ENCODE measurements at regions not wholly inside any gene's neighbourhood (a gene's known extent, or its start where the extent isn't known, plus 50 kb on each side); places are given as distances from the start of the nearest gene placed in this dataset.

DNA sequence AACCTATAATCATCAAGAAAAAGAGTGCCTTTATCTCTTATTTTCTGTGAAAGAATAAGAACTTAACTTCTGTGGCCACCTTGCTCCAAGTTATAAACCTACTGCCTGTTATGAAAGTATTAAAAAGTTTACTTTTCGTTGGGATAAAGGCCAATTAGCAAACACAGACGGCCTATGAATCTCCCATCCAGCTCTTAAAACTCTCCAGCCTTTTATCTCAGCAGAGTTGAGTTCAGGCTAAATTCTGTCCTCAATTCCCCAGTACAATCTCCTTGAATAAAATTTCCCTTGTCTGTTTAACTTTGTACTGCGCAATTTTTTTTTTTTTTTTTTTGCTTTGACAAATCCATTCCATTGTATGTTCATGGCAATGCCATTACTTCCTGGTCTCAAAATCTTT, 1058.4 kb downstream of the SLITRK5 start:
- no peak overlapping the region for H4K91ac ChIP-seq (ENCODE audit: low read depth, low read length)
- H4K12ac ChIP-seq (ENCODE audit: low read depth, low read length), result no peak overlapping the region
- no peak overlapping the region for H2BK5ac ChIP-seq (ENCODE audit: low read depth, low read length, poor library complexity)
- no peak overlapping the region for H3K4ac ChIP-seq (ENCODE audit: low read depth, low read length)
- H3K9me3 ChIP-seq (ENCODE audit: insufficient read depth, low read depth, low read length), result peaks cover 4% of the 10 kb centered on the region
- H2AFZ ChIP-seq (ENCODE audit: insufficient read depth, low read length, poor library complexity), result no peak overlapping the region
- WGBS (ENCODE audit: extremely low coverage, insufficient coverage, insufficient read length), result no CpG with 5 or more reads among the region's 3 CpGs
- H3K27me3 ChIP-seq (ENCODE audit: insufficient read depth, low read length), result no peaks in the 10 kb centered on the region
- H3K9ac ChIP-seq (ENCODE audit: low read length), result no peak overlapping the region
- no peaks in the 10 kb centered on the region for H3K79me2 ChIP-seq (ENCODE audit: control insufficient read depth, insufficient read depth, low read length, poor library complexity)
- H2AK5ac ChIP-seq (ENCODE audit: low read length), result no peak overlapping the region
- H3K36me3 ChIP-seq (ENCODE audit: control insufficient read depth in 1 of 2, insufficient read depth in 2 of 2, low read length in 2 of 2), result no peaks in the 10 kb centered on the region
- H3K18ac ChIP-seq (ENCODE audit: low read length), result no peak overlapping the region
- H3K27ac ChIP-seq (ENCODE audit: low read depth, low read length), result no peak overlapping the region
- no peaks in the 10 kb centered on the region for H3K79me1 ChIP-seq (ENCODE audit: low read length)
- no peak overlapping the region for H3K14ac ChIP-seq (ENCODE audit: low read length)
- no peak overlapping the region for H2BK120ac ChIP-seq (ENCODE audit: insufficient read depth, low read length, poor library complexity)
- H3K23ac ChIP-seq (ENCODE audit: low read length), result no peak overlapping the region
- H4K8ac ChIP-seq (ENCODE audit: low read depth, low read length), result no peak overlapping the region
- H3K4me3 ChIP-seq (ENCODE audit: low read depth, low read length), result no peak overlapping the region
- no peak overlapping the region for H3K4me2 ChIP-seq (ENCODE audit: low read length)
- no peak overlapping the region for H2BK12ac ChIP-seq (ENCODE audit: low read length)
- DNase-seq, result no peak
- H3K4me1 ChIP-seq (ENCODE audit: control insufficient read depth in 1 of 2, insufficient read depth in 2 of 2, low read length in 2 of 2), result no peaks in the 10 kb centered on the region

DNA sequence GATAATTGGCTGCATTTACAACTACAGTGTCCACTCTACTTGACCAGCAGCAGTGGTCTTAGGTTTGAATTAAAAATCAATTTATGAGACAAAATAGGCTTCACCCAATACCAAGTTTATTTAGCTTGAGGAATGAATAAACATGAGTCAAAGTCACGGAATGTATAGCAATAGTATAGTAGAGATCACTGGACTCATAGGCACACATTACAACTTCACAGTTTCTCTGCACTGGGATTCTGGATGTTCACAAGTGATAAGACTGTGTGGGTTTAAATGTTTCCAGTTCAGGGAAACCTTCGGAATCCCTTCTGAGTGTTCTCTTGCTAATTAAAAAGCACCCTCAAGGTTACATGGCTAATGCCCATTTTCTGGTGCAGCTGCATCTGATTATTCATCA, 1064.9 kb downstream of the SLITRK5 start:
- H2AFZ ChIP-seq (ENCODE audit: insufficient read depth, low read length, poor library complexity), result no peak overlapping the region
- no CpG with 5 or more reads among the region's 2 CpGs for WGBS (ENCODE audit: extremely low coverage, insufficient coverage, insufficient read length)

DNA sequence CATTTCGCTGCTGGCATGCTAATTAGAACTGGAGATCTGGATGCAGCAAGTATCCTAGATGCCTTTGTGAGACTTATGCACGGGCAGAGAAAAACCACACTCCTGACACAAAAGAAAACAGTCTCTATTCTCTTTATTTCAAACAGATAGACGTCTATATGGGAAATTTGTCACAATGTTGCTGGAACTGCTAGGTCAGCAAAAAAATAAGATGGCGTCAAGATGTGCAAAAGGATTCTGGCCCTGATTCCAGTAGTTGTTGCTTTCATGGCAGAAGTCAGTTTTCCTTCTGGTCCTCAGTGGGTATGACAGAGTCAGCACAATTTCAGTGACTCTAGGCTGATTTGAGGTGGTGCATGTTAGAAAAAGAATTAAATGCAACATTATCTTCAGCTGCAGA, 1068.0 kb downstream of the SLITRK5 start:
- Histone ChIP-seq H3K4ac (ENCODE audit: low read depth, low read length) (no peak overlapping the region), H3K4me1 (ENCODE audit: control insufficient read depth in 1 of 2, insufficient read depth in 2 of 2, low read length in 2 of 2) (no peaks in the 10 kb centered on the region), H3K14ac (ENCODE audit: low read length) (no peak overlapping the region), H3K79me1 (ENCODE audit: low read length) (no peaks in the 10 kb centered on the region), H4K91ac (ENCODE audit: low read depth, low read length) (no peak overlapping the region), H3K9me3 (ENCODE audit: insufficient read depth, low read depth, low read length) (no peaks in the 10 kb centered on the region), H2BK5ac (ENCODE audit: low read depth, low read length, poor library complexity) (no peak overlapping the region), H2AFZ (ENCODE audit: insufficient read depth, low read length, poor library complexity) (no peak overlapping the region), H2BK120ac (ENCODE audit: insufficient read depth, low read length, poor library complexity) (no peak overlapping the region), H2AK5ac (ENCODE audit: low read length) (no peak overlapping the region), H3K79me2 (ENCODE audit: control insufficient read depth, insufficient read depth, low read length, poor library complexity) (no peaks in the 10 kb centered on the region), H3K18ac (ENCODE audit: low read length) (no peak overlapping the region), H3K27me3 (ENCODE audit: insufficient read depth, low read length) (no peaks in the 10 kb centered on the region), H2BK12ac (ENCODE audit: low read length) (no peak overlapping the region), H3K27ac (ENCODE audit: low read depth, low read length) (no peak overlapping the region), H3K23ac (ENCODE audit: low read length) (no peak overlapping the region), H3K9ac (ENCODE audit: low read length) (no peak overlapping the region), H4K8ac (ENCODE audit: low read depth, low read length) (no peak overlapping the region), H4K12ac (ENCODE audit: low read depth, low read length) (no peak overlapping the region), H3K4me3 (ENCODE audit: low read depth, low read length) (no peak overlapping the region), H3K4me2 (ENCODE audit: low read length) (no peak overlapping the region), H3K36me3 (ENCODE audit: control insufficient read depth in 1 of 2, insufficient read depth in 2 of 2, low read length in 2 of 2) (no peaks in the 10 kb centered on the region)
- WGBS (ENCODE audit: extremely low coverage, insufficient coverage, insufficient read length), result no CpG with 5 or more reads among the region's 4 CpGs
- DNase-seq, result no peak

More for the DNA sequence above, 1064.9 kb downstream of the SLITRK5 start:
- Histone ChIP-seq H3K9ac (ENCODE audit: low read length) (no peak overlapping the region), H2AK5ac (ENCODE audit: low read length) (no peak overlapping the region), H3K18ac (ENCODE audit: low read length) (no peak overlapping the region), H3K4me1 (ENCODE audit: control insufficient read depth in 1 of 2, insufficient read depth in 2 of 2, low read length in 2 of 2) (no peaks in the 10 kb centered on the region), H3K27me3 (ENCODE audit: insufficient read depth, low read length) (no peaks in the 10 kb centered on the region), H2BK12ac (ENCODE audit: low read length) (no peak overlapping the region), H3K14ac (ENCODE audit: low read length) (no peak overlapping the region), H3K4me3 (ENCODE audit: low read depth, low read length) (no peak overlapping the region), H3K4ac (ENCODE audit: low read depth, low read length) (no peak overlapping the region), H4K12ac (ENCODE audit: low read depth, low read length) (no peak overlapping the region), H3K9me3 (ENCODE audit: insufficient read depth, low read depth, low read length) (no peaks in the 10 kb centered on the region), H3K23ac (ENCODE audit: low read length) (no peak overlapping the region), H4K91ac (ENCODE audit: low read depth, low read length) (no peak overlapping the region), H3K36me3 (ENCODE audit: control insufficient read depth in 1 of 2, insufficient read depth in 2 of 2, low read length in 2 of 2) (no peaks in the 10 kb centered on the region), H3K27ac (ENCODE audit: low read depth, low read length) (no peak overlapping the region), H3K79me2 (ENCODE audit: control insufficient read depth, insufficient read depth, low read length, poor library complexity) (no peaks in the 10 kb centered on the region), H2BK5ac (ENCODE audit: low read depth, low read length, poor library complexity) (no peak overlapping the region), H2BK120ac (ENCODE audit: insufficient read depth, low read length, poor library complexity) (no peak overlapping the region), H3K4me2 (ENCODE audit: low read length) (no peak overlapping the region), H4K8ac (ENCODE audit: low read depth, low read length) (no peak overlapping the region), H3K79me1 (ENCODE audit: low read length) (no peaks in the 10 kb centered on the region)
- no peak for DNase-seq

DNA sequence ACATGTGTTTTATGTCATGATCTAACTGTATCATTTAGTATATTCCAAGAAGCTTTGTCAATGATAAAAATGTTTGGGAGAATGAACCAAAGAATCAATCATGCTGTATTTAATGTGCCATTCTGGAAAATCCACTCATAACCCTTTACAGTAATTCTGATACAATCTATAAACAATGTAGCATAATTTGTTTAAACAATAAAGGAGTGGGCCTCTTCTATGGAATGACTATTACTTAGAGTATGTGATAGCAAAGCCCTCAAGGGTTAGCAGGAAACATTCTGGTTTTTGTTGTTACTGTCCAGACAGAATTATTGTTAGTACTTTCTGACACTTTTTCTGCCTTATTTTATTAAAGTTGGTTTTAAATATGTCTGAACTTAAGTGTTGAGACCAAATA, 1073.1 kb downstream of the SLITRK5 start:
- Histone ChIP-seq H2AFZ (ENCODE audit: insufficient read depth, low read length, poor library complexity) (no peak overlapping the region), H3K14ac (ENCODE audit: low read length) (no peak overlapping the region), H3K36me3 (ENCODE audit: control insufficient read depth in 1 of 2, insufficient read depth in 2 of 2, low read length in 2 of 2) (no peaks in the 10 kb centered on the region), H3K18ac (ENCODE audit: low read length) (no peak overlapping the region), H3K23ac (ENCODE audit: low read length) (no peak overlapping the region), H3K9me3 (ENCODE audit: insufficient read depth, low read depth, low read length) (no peaks in the 10 kb centered on the region), H3K9ac (ENCODE audit: low read length) (no peak overlapping the region), H3K4ac (ENCODE audit: low read depth, low read length) (no peak overlapping the region), H3K27ac (ENCODE audit: low read depth, low read length) (no peak overlapping the region), H2BK5ac (ENCODE audit: low read depth, low read length, poor library complexity) (no peak overlapping the region), H3K4me3 (ENCODE audit: low read depth, low read length) (no peak overlapping the region), H3K79me2 (ENCODE audit: control insufficient read depth, insufficient read depth, low read length, poor library complexity) (no peaks in the 10 kb centered on the region), H4K91ac (ENCODE audit: low read depth, low read length) (no peak overlapping the region), H4K12ac (ENCODE audit: low read depth, low read length) (no peak overlapping the region), H3K79me1 (ENCODE audit: low read length) (no peaks in the 10 kb centered on the region), H4K8ac (ENCODE audit: low read depth, low read length) (no peak overlapping the region), H3K4me2 (ENCODE audit: low read length) (no peak overlapping the region), H2AK5ac (ENCODE audit: low read length) (no peak overlapping the region), H3K27me3 (ENCODE audit: insufficient read depth, low read length) (no peaks in the 10 kb centered on the region), H2BK12ac (ENCODE audit: low read length) (no peak overlapping the region), H3K4me1 (ENCODE audit: control insufficient read depth in 1 of 2, insufficient read depth in 2 of 2, low read length in 2 of 2) (no peaks in the 10 kb centered on the region), H2BK120ac (ENCODE audit: insufficient read depth, low read length, poor library complexity) (no peak overlapping the region)
- DNase-seq, result no peak

DNA sequence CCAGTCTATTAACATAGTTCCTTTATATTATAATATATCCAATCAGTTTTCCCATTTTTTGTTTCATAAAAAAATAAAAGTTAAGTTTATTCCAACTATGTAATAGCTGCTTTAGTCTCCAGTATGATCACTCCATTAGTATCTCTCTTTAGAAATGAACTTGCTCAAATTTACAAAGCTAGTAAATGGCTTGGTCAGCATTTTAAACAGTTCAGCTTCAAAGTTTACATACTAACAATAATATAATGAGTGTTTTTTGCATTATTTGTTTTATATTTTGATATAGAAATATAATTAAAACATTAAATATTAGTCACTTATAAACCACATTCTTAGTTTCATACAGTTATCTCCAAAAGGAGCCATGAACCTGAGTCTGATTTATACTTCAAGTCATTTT, 1073.8 kb downstream of the SLITRK5 start:
- Histone ChIP-seq H2BK12ac (ENCODE audit: low read length) (no peak overlapping the region), H3K18ac (ENCODE audit: low read length) (no peak overlapping the region), H2AK5ac (ENCODE audit: low read length) (no peak overlapping the region), H3K23ac (ENCODE audit: low read length) (no peak overlapping the region), H4K12ac (ENCODE audit: low read depth, low read length) (no peak overlapping the region), H3K27ac (ENCODE audit: low read depth, low read length) (no peak overlapping the region), H3K4me1 (ENCODE audit: control insufficient read depth in 1 of 2, insufficient read depth in 2 of 2, low read length in 2 of 2) (no peaks in the 10 kb centered on the region), H3K4ac (ENCODE audit: low read depth, low read length) (no peak overlapping the region), H3K27me3 (ENCODE audit: insufficient read depth, low read length) (no peaks in the 10 kb centered on the region), H3K14ac (ENCODE audit: low read length) (no peak overlapping the region), H3K9ac (ENCODE audit: low read length) (no peak overlapping the region), H4K91ac (ENCODE audit: low read depth, low read length) (no peak overlapping the region), H2BK120ac (ENCODE audit: insufficient read depth, low read length, poor library complexity) (no peak overlapping the region), H3K36me3 (ENCODE audit: control insufficient read depth in 1 of 2, insufficient read depth in 2 of 2, low read length in 2 of 2) (no peaks in the 10 kb centered on the region), H2BK5ac (ENCODE audit: low read depth, low read length, poor library complexity) (no peak overlapping the region), H3K4me3 (ENCODE audit: low read depth, low read length) (no peak overlapping the region), H4K8ac (ENCODE audit: low read depth, low read length) (no peak overlapping the region), H3K79me1 (ENCODE audit: low read length) (no peaks in the 10 kb centered on the region), H3K79me2 (ENCODE audit: control insufficient read depth, insufficient read depth, low read length, poor library complexity) (no peaks in the 10 kb centered on the region), H3K9me3 (ENCODE audit: insufficient read depth, low read depth, low read length) (no peaks in the 10 kb centered on the region), H3K4me2 (ENCODE audit: low read length) (no peak overlapping the region), H2AFZ (ENCODE audit: insufficient read depth, low read length, poor library complexity) (no peak overlapping the region)
- no peak for DNase-seq

Data from trophoblast cell (in vitro differentiated cells and primary cell).